Subcutaneous abdominal adipose tissue (tissue), 5 donors: ENCODE measurements at regions not wholly inside any gene's neighbourhood (a gene's known extent, or its start where the extent isn't known, plus 50 kb on each side); places are given as distances from the start of the nearest gene placed in this dataset.

Experiments used
- H3K27ac ChIP-seq: one replicate; pipeline ENCODE4 v1.7.0; 2013; ENCODE audit warnings: low read depth, mild to moderate bottlenecking, inconsistent platforms, low read length, moderate library complexity
- H3K27me3 ChIP-seq, 5 donors: one replicate each; pipeline ENCODE4 v1.7.0; 2013; ENCODE audit warnings: low read length in 5 of 5, inconsistent platforms in 1 of 5; ENCODE audit not compliant: control insufficient read depth in 5 of 5, insufficient read depth in 4 of 5
- H3K36me3 ChIP-seq, 5 donors: one replicate each; pipeline ENCODE4 v1.7.0; 2013; ENCODE audit warnings: low read length in 5 of 5; ENCODE audit not compliant: control insufficient read depth in 5 of 5, insufficient read depth in 5 of 5
- H3K4me1 ChIP-seq, 5 donors: one replicate each; pipeline ENCODE4 v1.7.0; 2013; ENCODE audit warnings: low read length in 5 of 5, mild to moderate bottlenecking in 3 of 5, moderate library complexity in 1 of 5; ENCODE audit not compliant: control insufficient read depth in 5 of 5, insufficient read depth in 5 of 5
- H3K4me3 ChIP-seq, 5 donors: one replicate each; pipeline ENCODE4 v1.7.0; 2013; ENCODE audit warnings: low read length in 5 of 5, low read depth in 1 of 5
- H3K9ac ChIP-seq, 5 donors: one replicate each; pipeline ENCODE4 v1.7.0; 2013; ENCODE audit warnings: low read length in 5 of 5, mild to moderate bottlenecking in 4 of 5, moderate library complexity in 3 of 5
- H3K9me3 ChIP-seq, 5 donors: one replicate each; pipeline ENCODE4 v1.7.0; 2013; ENCODE audit warnings: low read length in 5 of 5; ENCODE audit not compliant: control insufficient read depth in 5 of 5
- donor health status: healthy.
- donor health status: healthy.
- donor health status: healthy.
- donor health status: healthy.
- donor health status: healthy.

- Histone ChIP-seq H3K27ac (no peak overlapping the region), H3K9ac (no peak overlapping the region), H3K27me3 (no peaks in the 10 kb centered on the region), H3K4me1 (no peaks in the 10 kb centered on the region), H3K36me3 (peaks cover 0 to 3% (median 0%) of the 10 kb centered on the region in 5 donors), H3K9me3 (no peaks in the 10 kb centered on the region), H3K4me3 (no peak overlapping the region)
These were observed 57.2 kb upstream of the FGF10 start for GRCh38 chr5:44446399-44446798.

- Histone ChIP-seq H3K9ac (no peak overlapping the region), H3K27ac (no peak overlapping the region), H3K4me3 (no peak overlapping the region), H3K4me1 (no peaks in the 10 kb centered on the region), H3K36me3 (peaks cover 0 to 3% (median 0%) of the 10 kb centered on the region in 5 donors), H3K27me3 (no peaks in the 10 kb centered on the region), H3K9me3 (no peaks in the 10 kb centered on the region)
These were observed 54.0 kb upstream of the FGF10 start for GRCh38 chr5:44443172-44443571.

- H3K27me3 ChIP-seq: no peaks in the 10 kb centered on the region
- no peak overlapping the region for H3K4me3 ChIP-seq
- H3K27ac ChIP-seq: no peak overlapping the region
- H3K9me3 ChIP-seq: no peaks in the 10 kb centered on the region
- H3K4me1 ChIP-seq: no peaks in the 10 kb centered on the region
- peaks cover 0 to 3% (median 0%) of the 10 kb centered on the region in 5 donors for H3K36me3 ChIP-seq
- H3K9ac ChIP-seq: no peak overlapping the region
These were observed 52.2 kb upstream of the FGF10 start for GRCh38 chr5:44441460-44441859.

- H3K27ac ChIP-seq: no peak overlapping the region
- no peaks in the 10 kb centered on the region for H3K9me3 ChIP-seq
- no peaks in the 10 kb centered on the region for H3K27me3 ChIP-seq
- no peak overlapping the region for H3K4me3 ChIP-seq
- peaks cover 0 to 3% (median 0%) of the 10 kb centered on the region in 5 donors for H3K36me3 ChIP-seq
- no peak overlapping the region for H3K9ac ChIP-seq
- H3K4me1 ChIP-seq: no peaks in the 10 kb centered on the region
These were observed 51.0 kb upstream of the FGF10 start for GRCh38 chr5:44440186-44440585.
